Fibroblast of lung (primary cell): ENCODE measurements at regions not wholly inside any gene's neighbourhood (a gene's known extent, or its start where the extent isn't known, plus 50 kb on each side); places are given as distances from the start of the nearest gene placed in this dataset.

Experiments used
- DNase-seq, 2 donors: peaks; one replicate each; pipeline versions ENCODE4 v3.0.0 to v3.0.0-alpha.2; 2010; ENCODE audit warnings: low read depth in 2 of 2
- H2AFZ ChIP-seq: 2 replicates; pipeline ENCODE4 v1.5.1; 2012; ENCODE audit warnings: low read length, control low read depth, inconsistent platforms
- H3K27ac ChIP-seq: 2 replicates; pipeline ENCODE4 v1.5.1; 2011; ENCODE audit warnings: low read length, control low read depth; ENCODE audit not compliant: insufficient read depth
- H3K27me3 ChIP-seq: 2 replicates; pipeline ENCODE4 v1.5.1; 2011; ENCODE audit warnings: mild to moderate bottlenecking, low read length; ENCODE audit not compliant: control insufficient read depth, insufficient read depth
- H3K36me3 ChIP-seq: 2 replicates; pipeline ENCODE4 v1.5.1; 2011; ENCODE audit warnings: low read length; ENCODE audit not compliant: control insufficient read depth, insufficient read depth
- H3K4me1 ChIP-seq: 2 replicates; pipeline ENCODE4 v1.5.1; 2011; ENCODE audit warnings: low read length; ENCODE audit not compliant: control insufficient read depth, insufficient read depth; ENCODE audit errors: extremely low read depth
- H3K4me2 ChIP-seq: 2 replicates; pipeline ENCODE4 v1.5.1; 2011; ENCODE audit warnings: low read length, control low read depth; ENCODE audit not compliant: insufficient read depth; ENCODE audit errors: extremely low read depth
- H3K4me3 ChIP-seq, 4 experiments: fragments of 200-600 bp in 1 of 4; sonication (generic) in 1 of 4; replicated peaks in 1 of 4; 2 replicates each; pipeline ENCODE4 v1.5.1; 2011 to 2016; ENCODE audit warnings: low read length in 4 of 4, low read depth in 3 of 4, mild to moderate bottlenecking in 3 of 4, control low read depth in 2 of 4, inconsistent platforms in 1 of 4, mixed read lengths in 1 of 4; ENCODE audit not compliant: insufficient read depth in 1 of 4; ENCODE audit errors: control extremely low read depth in 1 of 4
- H3K79me2 ChIP-seq: 2 replicates; pipeline ENCODE4 v1.5.1; 2012; ENCODE audit warnings: mild to moderate bottlenecking, low read length, inconsistent platforms; ENCODE audit not compliant: control insufficient read depth, insufficient read depth
- H3K9ac ChIP-seq: 2 replicates; pipeline ENCODE4 v1.5.1; 2011; ENCODE audit warnings: mild to moderate bottlenecking, low read length, control low read depth; ENCODE audit not compliant: insufficient read depth
- H3K9me3 ChIP-seq: 2 replicates; pipeline ENCODE4 v1.5.1; 2012; ENCODE audit warnings: low read depth, low read length; ENCODE audit not compliant: control insufficient read depth, insufficient read depth
- H4K20me1 ChIP-seq: 2 replicates; pipeline ENCODE4 v1.5.1; 2011; ENCODE audit warnings: low read length; ENCODE audit not compliant: control insufficient read depth, insufficient read depth; ENCODE audit errors: extremely low read depth
- CTCF ChIP-seq, 2 donors: IDR thresholded peaks in 1 of 2; conservative IDR thresholded peaks in 1 of 2; 1 replicate in 1 of 2; 2 replicates in 1 of 2; pipeline ENCODE4 v1.5.1; 2011 to 2012; ENCODE audit warnings: low read length in 2 of 2, control low read depth in 1 of 2, inconsistent platforms in 1 of 2, low read depth in 1 of 2, mild to moderate bottlenecking in 1 of 2
- EZH2 ChIP-seq: IDR thresholded peaks from 2 replicates; pipeline ENCODE4 v1.5.1; 2012; ENCODE audit warnings: low read length, control low read depth, mild to moderate bottlenecking; ENCODE audit errors: missing control alignments

GRCh38 chr7:115435178-115435577 lies 513.3 kb downstream of the MDFIC start:
- H3K4me1 ChIP-seq, result no peaks in the 10 kb centered on the region
- H2AFZ ChIP-seq, result no peak overlapping the region
- no peak for TF ChIP-seq EZH2
- no peak for TF ChIP-seq CTCF (conservative IDR thresholded peaks at IDR 0.05 in 1 of 2, IDR thresholded peaks at IDR 0.05 in 1 of 2; ENCODE audit: low read depth in 1 of 2, low read length in 2 of 2)
- no peaks in the 10 kb centered on the region for H4K20me1 ChIP-seq
- H3K27ac ChIP-seq, result no peak overlapping the region
- H3K36me3 ChIP-seq, result no peaks in the 10 kb centered on the region
- no peaks in the 10 kb centered on the region for H3K27me3 ChIP-seq
- no peaks in the 10 kb centered on the region for H3K79me2 ChIP-seq
- no peaks in the 10 kb centered on the region for H3K9me3 ChIP-seq
- no peak overlapping the region for H3K9ac ChIP-seq
- no peak overlapping the region for H3K4me2 ChIP-seq
- no peak for DNase-seq
- no peak overlapping the region for H3K4me3 ChIP-seq

- Histone ChIP-seq H2AFZ (no peak overlapping the region), H3K79me2 (no peaks in the 10 kb centered on the region), H3K9me3 (no peaks in the 10 kb centered on the region), H3K4me2 (no peak overlapping the region), H3K4me3 (no peak overlapping the region), H3K9ac (no peak overlapping the region), H3K27me3 (no peaks in the 10 kb centered on the region), H3K36me3 (no peaks in the 10 kb centered on the region), H3K4me1 (no peaks in the 10 kb centered on the region), H3K27ac (no peak overlapping the region), H4K20me1 (no peaks in the 10 kb centered on the region)
- TF ChIP-seq EZH2, result no peak
- DNase-seq, result no peak
Observed at GRCh38 chr7:115429918-115430317, 508.0 kb downstream of the MDFIC start.

- Histone ChIP-seq H3K9me3 (no peaks in the 10 kb centered on the region), H4K20me1 (no peaks in the 10 kb centered on the region), H2AFZ (no peak overlapping the region), H3K36me3 (no peaks in the 10 kb centered on the region), H3K27ac (no peak overlapping the region), H3K27me3 (no peaks in the 10 kb centered on the region), H3K79me2 (no peaks in the 10 kb centered on the region), H3K9ac (no peak overlapping the region), H3K4me1 (no peaks in the 10 kb centered on the region), H3K4me2 (no peak overlapping the region), H3K4me3 (no peak overlapping the region)
- DNase-seq, result no peak
- no peak for TF ChIP-seq EZH2
- no peak for TF ChIP-seq CTCF (conservative IDR thresholded peaks at IDR 0.05 in 1 of 2, IDR thresholded peaks at IDR 0.05 in 1 of 2; ENCODE audit: low read depth in 1 of 2, low read length in 2 of 2)
Observed at GRCh38 chr7:115417662-115418061, 495.8 kb downstream of the MDFIC start.
